Peyer's patch (tissue), 4 donors: ENCODE measurements at regions not wholly inside any gene's neighbourhood (a gene's known extent, or its start where the extent isn't known, plus 50 kb on each side); places are given as distances from the start of the nearest gene placed in this dataset.

Source experiments
- DNase-seq, 3 donors: peaks; one replicate each; pipeline ENCODE4 v3.0.0-alpha.2; 2017 to 2019
- H3K27ac ChIP-seq, 4 donors: fragments of 200-600 bp; sonication (generic); one replicate each; pipeline ENCODE4 v1.5.1; 2016 to 2019
- H3K27me3 ChIP-seq, 2 donors: fragments of 200-600 bp; sonication (generic); one replicate each; pipeline ENCODE4 v1.5.1; 2019
- H3K36me3 ChIP-seq, 3 donors: fragments of 200-600 bp; sonication (generic); one replicate each; pipeline ENCODE4 v1.5.1; 2016 to 2019
- H3K4me1 ChIP-seq, 4 donors: fragments of 200-600 bp; sonication (generic); one replicate each; pipeline ENCODE4 v1.5.1; 2016 to 2019
- H3K4me3 ChIP-seq, 4 donors: fragments of 200-600 bp; sonication (generic); 1 replicate in 3 of 4; 2 replicates in 1 of 4; pipeline ENCODE4 v1.5.1; 2016 to 2019; ENCODE audit warnings: mild to moderate bottlenecking in 1 of 4
- H3K9me3 ChIP-seq, 4 donors: fragments of 200-600 bp; sonication (generic); one replicate each; pipeline ENCODE4 v1.5.1; 2016 to 2019; ENCODE audit warnings: mild to moderate bottlenecking in 1 of 4
- POLR2A ChIP-seq, 2 donors: fragments of 450-650 bp; IDR thresholded peaks; one replicate each; pipeline ENCODE4 v1.5.1; 2017; ENCODE audit warnings: antibody characterized with exemption in 2 of 2, mild to moderate bottlenecking in 2 of 2, moderate library complexity in 2 of 2
- TF ChIP-seq, protein P1 (sequence below), 6 experiments: fragments of 450-650 bp in 4 of 6; fragments of 200-600 bp in 2 of 6; sonication (generic) in 1 of 6; IDR thresholded peaks; one replicate each; pipeline ENCODE4 v1.5.1; 2017 to 2019; ENCODE audit warnings: antibody characterized with exemption in 6 of 6, mild to moderate bottlenecking in 3 of 6, moderate library complexity in 1 of 6

DNA sequence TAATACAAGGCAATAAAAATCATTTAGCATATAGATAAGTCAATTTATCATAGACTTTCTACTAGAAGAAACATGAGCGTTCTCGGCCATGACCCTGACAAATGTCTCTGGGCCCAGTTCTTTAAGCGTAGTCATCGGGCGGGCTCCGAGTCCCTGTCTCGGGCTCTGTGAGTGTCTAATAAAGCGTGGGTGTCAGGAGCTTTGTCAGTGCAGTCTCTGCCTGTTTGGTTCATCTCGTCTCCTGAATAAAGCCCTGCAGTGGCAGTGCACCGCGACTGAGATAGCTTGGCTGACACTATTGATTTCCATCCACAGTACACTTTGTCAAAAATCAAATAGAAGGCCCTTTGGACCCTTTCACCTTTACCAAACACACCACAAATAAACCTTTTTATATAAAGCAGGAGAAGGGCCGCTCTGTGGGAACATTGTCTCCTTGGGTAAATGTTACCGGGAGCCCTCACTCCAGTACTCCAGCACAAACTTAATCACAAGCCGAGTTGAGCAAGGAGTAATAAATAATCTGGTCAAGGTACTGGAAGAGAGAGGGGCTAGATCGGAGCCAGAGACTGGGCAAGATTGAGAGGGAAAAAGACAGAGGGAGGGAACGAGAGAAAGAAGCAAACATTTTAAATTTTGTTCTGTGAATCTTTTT, 368.2 kb upstream of the TSHZ3 start:
- TF ChIP-seq POLR2A (IDR thresholded peaks at IDR 0.05) = no peak
- TF ChIP-seq, protein P1, sequence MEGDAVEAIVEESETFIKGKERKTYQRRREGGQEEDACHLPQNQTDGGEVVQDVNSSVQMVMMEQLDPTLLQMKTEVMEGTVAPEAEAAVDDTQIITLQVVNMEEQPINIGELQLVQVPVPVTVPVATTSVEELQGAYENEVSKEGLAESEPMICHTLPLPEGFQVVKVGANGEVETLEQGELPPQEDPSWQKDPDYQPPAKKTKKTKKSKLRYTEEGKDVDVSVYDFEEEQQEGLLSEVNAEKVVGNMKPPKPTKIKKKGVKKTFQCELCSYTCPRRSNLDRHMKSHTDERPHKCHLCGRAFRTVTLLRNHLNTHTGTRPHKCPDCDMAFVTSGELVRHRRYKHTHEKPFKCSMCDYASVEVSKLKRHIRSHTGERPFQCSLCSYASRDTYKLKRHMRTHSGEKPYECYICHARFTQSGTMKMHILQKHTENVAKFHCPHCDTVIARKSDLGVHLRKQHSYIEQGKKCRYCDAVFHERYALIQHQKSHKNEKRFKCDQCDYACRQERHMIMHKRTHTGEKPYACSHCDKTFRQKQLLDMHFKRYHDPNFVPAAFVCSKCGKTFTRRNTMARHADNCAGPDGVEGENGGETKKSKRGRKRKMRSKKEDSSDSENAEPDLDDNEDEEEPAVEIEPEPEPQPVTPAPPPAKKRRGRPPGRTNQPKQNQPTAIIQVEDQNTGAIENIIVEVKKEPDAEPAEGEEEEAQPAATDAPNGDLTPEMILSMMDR (IDR thresholded peaks at IDR 0.05) = no peak
- Histone ChIP-seq H3K4me1 (no peaks in the 10 kb centered on the region), H3K4me3 (no peak overlapping the region), H3K36me3 (no peaks in the 10 kb centered on the region), H3K27me3 (no peaks in the 10 kb centered on the region), H3K9me3 (no peaks in the 10 kb centered on the region), H3K27ac (no peak overlapping the region)
- DNase-seq = no peak

DNA sequence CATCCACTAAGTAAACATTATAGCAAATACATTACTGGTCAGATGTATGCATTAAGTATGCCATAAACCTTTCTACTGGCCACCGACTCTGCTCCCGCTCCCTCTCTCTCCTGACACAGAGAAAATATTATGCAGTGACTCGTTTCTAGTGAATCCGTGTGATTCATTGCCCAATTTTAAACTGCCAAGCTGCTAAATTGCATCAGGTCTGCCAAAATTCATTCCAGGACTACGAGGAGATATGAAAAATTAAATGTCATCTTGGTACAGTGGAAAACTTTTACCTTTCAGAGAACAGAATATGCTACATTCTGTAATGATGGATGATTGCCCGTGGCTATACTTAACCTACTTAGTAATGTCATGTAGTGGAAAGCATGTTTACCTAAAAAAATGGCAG, 368.8 kb upstream of the TSHZ3 start:
- no peaks in the 10 kb centered on the region for H3K36me3 ChIP-seq
- H3K27ac ChIP-seq = no peak overlapping the region
- no peak for DNase-seq
- TF ChIP-seq, protein P1 (IDR thresholded peaks at IDR 0.05) = no peak
- TF ChIP-seq POLR2A (IDR thresholded peaks at IDR 0.05) = no peak
- H3K9me3 ChIP-seq = no peaks in the 10 kb centered on the region
- H3K4me3 ChIP-seq = no peak overlapping the region
- no peaks in the 10 kb centered on the region for H3K27me3 ChIP-seq
- H3K4me1 ChIP-seq = no peaks in the 10 kb centered on the region

DNA sequence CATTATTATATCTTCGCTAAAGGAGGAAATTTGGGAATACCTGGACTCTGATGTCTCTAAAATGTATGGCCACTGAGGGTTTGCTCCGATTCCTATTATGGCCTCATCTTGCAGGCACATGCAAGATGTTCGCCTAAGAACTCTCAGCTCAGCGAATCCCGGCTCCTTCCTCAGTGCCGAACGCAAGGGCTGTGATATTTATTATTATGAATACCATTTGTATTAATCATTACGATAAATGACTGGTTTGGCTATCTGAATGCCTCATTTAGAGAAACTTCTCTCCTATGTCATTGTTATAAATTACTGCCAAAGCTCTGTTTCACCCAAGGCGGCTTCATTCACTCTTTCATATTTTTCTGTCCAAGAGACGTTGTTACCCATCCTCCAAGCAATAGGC, 369.7 kb upstream of the TSHZ3 start:
- H3K36me3 ChIP-seq = no peaks in the 10 kb centered on the region
- H3K27ac ChIP-seq = no peak overlapping the region
- H3K4me1 ChIP-seq = no peaks in the 10 kb centered on the region
- no peaks in the 10 kb centered on the region for H3K27me3 ChIP-seq
- no peak overlapping the region for H3K4me3 ChIP-seq
- no peak for DNase-seq
- no peaks in the 10 kb centered on the region for H3K9me3 ChIP-seq
- TF ChIP-seq, protein P1 (IDR thresholded peaks at IDR 0.05) = no peak
- no peak for TF ChIP-seq POLR2A (IDR thresholded peaks at IDR 0.05)

DNA sequence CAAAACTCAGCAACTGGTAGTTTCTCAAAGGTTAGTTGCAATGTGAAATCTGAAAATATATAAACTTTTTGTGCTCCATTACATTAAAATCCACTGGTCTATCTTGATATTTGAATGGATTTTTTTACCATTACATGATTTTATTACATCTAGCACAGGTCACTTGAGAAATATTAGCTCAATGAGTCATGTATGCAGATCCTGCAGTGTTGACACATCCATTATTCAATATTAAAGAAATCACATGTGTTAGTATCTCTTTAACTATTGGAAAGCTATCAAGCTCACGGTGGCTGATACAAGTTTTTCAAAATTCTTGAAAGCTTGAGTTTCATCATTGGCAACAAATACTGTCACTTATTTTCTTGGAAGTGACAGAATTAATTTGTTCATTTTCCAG, 373.9 kb upstream of the TSHZ3 start:
- no peak for TF ChIP-seq POLR2A (IDR thresholded peaks at IDR 0.05)
- TF ChIP-seq, protein P1 (IDR thresholded peaks at IDR 0.05) = no peak
- Histone ChIP-seq H3K9me3 (no peaks in the 10 kb centered on the region), H3K4me1 (no peaks in the 10 kb centered on the region), H3K4me3 (no peak overlapping the region), H3K27ac (no peak overlapping the region), H3K36me3 (no peaks in the 10 kb centered on the region), H3K27me3 (no peaks in the 10 kb centered on the region)
- DNase-seq = no peak

DNA sequence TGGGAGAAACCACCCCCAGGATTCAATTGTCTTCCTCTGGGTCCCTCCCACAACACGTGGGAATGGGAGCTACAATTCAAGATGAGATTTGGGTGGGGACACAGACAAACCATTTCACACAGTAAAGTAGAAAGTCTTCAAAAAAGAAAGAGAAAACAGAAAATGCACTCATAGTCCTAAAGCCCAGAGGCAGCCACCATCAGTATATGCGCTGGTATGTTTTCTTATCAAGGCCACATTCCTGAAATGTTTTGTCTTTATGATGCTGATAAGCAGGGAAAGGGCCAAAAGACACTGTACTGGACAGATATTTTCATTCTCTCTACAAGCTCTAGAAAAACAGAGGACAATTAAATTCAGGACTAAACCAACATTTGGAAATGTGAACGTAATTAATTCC, 375.8 kb upstream of the TSHZ3 start:
- no peaks in the 10 kb centered on the region for H3K9me3 ChIP-seq
- H3K27ac ChIP-seq = no peak overlapping the region
- H3K4me1 ChIP-seq = no peaks in the 10 kb centered on the region
- H3K36me3 ChIP-seq = no peaks in the 10 kb centered on the region
- H3K27me3 ChIP-seq = no peaks in the 10 kb centered on the region
- no peak for DNase-seq
- TF ChIP-seq POLR2A (IDR thresholded peaks at IDR 0.05) = no peak
- TF ChIP-seq, protein P1 (IDR thresholded peaks at IDR 0.05) = no peak
- no peak overlapping the region for H3K4me3 ChIP-seq

DNA sequence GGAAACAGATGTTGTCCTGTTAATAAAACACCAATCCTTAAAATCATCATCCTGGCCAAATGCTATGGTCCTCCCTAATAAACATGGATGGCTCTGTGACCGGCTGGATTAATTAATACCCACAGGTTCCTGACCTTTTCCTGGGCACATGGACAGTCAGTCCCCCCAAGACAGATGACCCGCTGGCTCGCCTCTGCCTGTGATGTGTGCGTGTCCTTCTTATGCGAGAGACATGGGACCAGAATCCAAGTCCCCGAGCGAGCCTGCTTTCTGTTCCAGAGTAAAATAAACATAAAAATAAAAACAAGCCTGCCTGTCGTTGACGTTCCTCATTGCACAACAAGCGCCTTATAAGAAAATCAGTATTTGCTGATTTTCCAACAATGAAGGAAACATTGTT, 378.3 kb upstream of the TSHZ3 start:
- Histone ChIP-seq H3K27ac (no peak overlapping the region), H3K27me3 (no peaks in the 10 kb centered on the region), H3K9me3 (no peaks in the 10 kb centered on the region), H3K4me3 (no peak overlapping the region), H3K36me3 (no peaks in the 10 kb centered on the region), H3K4me1 (no peaks in the 10 kb centered on the region)
- DNase-seq = no peak
- TF ChIP-seq, protein P1 (IDR thresholded peaks at IDR 0.05) = no peak
- no peak for TF ChIP-seq POLR2A (IDR thresholded peaks at IDR 0.05)
